DMS53 treated with DMSO at 0.1 percent for 48 hours (cell line): ENCODE measurements at regions not wholly inside any gene's neighbourhood (a gene's known extent, or its start where the extent isn't known, plus 50 kb on each side); places are given as distances from the start of the nearest gene placed in this dataset.
"Not testable (repeated sequence)": the region's sequence is repeated elsewhere in the genome, so short reads cannot be mapped to it uniquely, and the experiment has no call there.

ENCODE experiments used
- DNase-seq: peaks from one replicate; lab custom pipeline; 2025; ENCODE audit not compliant: unreplicated experiment; lab: John Stamatoyannopoulos, UW

DNA sequence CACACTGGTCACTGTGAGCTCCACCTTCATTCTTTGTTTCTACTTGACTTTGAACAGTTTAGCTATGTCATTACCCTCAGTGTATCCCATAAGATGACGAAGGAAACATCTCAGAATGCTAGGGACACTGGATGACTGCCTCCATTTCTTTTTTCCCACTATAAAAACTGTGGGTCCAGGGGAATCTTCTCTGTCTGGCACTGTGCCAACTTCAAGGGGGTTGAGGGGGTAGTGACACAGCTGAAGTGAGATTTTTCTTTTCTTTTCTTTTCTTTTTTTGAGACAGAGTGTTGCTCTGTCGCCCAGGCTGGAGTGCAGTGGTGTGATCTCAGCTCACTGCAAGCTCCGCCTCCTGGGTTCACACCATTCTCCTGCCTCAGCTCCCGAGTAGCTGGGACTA lies 302.6 kb upstream of the TARS1 start:
- DNase-seq, result not testable (repeated sequence)

DNA sequence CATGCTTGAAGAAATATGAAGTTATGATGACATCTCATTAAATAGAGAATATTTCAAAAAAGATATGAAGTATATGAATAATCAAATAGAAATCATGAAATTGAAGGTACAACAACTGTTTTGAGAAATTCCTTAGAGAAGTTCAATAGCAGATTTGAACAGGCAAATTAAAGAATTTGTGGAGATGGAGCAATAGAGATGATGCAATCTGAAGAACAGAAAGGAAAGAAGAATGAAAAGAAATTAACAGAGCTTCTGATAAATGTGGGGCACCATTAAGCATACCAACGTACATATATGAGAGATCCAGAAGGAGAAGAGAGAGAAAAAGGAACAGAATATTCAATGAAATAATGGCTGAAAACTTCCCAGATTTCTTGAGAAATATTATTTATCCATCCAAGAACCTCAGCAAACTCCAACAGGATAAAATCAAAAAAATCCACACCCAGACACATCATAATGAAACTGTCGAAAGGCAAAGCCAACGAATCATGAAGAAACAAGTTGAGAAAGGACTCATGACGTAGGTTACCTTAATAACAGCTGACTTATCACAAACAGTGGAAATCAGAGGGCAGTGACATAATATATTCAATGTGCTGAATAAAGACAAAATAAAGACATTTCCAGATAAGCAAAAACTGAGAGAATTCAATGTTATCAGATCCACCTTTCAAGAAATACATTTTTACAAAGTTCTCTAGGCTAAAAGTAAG lies 297.2 kb upstream of the TARS1 start:
- DNase-seq, result no peak

DNA sequence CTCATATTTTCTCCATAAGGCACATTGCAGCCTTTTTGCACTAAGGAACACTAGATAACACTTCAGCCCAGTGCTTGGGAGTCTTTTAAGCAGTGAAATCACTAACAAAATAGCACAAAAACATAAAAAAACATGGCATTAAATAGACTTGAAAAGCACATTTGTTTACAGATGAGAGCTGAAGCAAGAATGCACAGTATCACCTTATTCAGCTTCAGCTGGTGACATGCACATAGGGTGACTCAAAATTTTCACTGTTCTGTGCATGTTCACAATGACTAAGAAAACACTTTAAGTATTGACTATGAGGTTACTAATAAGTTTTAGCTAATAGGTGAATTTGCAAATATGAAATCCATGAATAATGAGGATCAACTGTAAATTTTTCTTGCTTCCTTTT lies 293.9 kb upstream of the TARS1 start:
- DNase-seq, result no peak

DNA sequence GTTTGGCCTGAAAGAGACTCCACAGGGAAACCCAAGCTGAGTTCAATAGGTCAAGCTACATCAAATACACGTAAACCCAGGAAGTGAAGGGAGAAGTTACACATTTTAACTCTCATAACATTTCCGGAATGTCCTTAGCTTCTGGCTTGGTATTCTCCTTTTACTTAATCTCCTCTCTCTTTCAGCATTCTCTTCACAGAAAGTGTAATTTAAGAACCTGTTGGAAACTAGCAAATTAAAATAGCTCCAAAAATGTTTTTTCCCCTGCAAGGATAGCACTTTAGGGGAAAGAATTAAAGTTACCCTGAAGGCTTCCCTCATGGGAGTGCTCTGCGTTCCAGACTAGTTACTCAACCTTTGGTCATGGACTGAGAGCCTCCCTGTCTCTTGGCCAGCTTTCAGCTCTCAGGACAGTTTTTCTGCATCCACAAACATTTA lies 292.7 kb upstream of the TARS1 start:
- no peak for DNase-seq

DNA sequence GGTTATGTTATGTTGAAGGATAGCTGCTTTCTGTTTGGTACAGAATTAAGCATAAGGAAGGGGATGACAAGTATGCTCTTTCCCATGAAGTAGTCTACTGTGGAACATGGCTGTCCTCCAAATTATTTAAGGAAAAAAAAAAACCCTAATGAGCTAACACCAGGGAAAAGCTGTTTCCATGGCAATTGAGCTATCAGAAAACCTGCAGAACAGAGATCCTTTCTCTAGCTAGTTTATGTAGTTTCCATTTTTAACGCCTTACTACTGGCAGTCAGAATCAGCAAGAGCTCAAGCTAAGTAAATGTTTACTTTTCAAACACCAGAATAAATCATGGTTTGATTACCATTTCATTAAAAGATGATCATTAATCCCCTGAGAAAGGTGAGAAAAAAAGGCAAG lies 287.4 kb upstream of the TARS1 start:
- DNase-seq, result no peak

DNA sequence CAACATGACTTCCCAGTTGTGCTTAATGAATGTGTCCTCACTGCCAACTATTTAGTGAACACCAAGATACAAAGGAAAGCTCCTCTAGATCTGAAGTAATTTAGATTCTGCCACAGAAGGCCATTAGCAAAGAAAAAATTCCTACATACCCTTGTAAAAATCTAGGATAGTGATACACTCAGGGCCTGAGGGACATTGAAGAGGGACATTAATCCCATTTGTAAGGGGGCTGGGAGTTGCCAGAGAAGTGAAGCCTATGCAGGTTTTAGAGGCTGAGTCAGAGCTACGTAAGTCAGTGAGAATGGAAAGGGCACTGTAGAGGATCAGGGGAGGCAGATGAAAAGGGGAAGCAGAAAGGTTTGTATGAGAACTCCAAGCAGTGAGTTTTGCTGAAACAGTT lies 286.9 kb upstream of the TARS1 start:
- DNase-seq, result no peak

DNA sequence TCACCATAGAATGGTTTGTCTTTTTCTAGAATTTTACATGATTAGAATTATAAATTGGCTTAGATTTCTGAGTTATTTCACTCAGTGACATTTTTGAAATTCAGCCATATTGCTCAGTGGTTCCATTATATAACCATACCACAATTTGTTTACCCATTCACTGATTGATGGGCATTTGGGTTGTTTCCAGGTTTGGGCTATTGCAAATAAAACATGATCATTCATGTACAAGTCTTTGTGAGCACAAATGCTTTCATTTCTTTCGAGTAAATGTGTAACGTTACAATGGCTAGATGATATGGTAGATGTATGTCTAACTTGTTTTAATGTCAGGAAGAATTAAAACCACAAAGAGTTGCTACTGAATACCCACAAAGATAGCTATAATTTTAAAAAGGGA lies 279.9 kb upstream of the TARS1 start:
- DNase-seq, result no peak

DNA sequence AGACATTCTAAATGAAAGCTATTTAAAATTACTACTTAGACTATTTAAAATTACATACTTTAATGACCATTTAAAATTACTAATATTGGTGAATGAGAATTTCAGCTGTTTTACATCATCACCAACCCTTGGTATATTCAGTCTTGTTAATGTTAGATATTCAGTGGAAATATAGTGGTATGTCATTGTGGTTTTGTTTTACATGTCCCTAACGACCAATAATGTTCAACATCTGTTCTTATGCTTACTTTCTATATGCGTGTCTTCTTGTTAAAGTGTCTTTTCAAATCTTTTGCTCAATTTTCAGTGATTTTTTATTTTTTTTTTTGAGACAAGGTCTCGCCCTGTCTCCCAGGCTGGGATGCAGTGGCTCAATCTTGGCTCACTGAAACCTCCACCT lies 279.3 kb upstream of the TARS1 start:
- DNase-seq, result no peak

DNA sequence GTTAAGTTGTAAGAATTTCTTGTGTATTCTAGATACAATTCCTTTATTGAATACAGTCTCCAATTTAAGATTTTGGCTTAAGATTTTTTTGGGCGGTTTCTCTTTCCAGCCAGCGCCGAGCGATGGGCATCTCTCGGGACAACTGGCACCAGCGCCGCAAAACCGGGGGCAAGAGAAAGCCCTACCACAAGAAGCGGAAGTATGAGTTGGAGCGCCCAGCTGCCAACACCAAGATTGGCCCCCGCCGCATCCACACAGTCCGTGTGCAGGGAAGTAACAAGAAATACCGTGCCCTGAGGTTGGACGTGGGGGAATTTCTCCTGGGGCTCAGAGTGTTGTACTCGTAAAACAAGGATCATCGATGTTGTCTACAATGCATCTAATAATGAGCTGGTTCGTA lies 278.7 kb upstream of the TARS1 start:
- DNase-seq, result no peak

DNA sequence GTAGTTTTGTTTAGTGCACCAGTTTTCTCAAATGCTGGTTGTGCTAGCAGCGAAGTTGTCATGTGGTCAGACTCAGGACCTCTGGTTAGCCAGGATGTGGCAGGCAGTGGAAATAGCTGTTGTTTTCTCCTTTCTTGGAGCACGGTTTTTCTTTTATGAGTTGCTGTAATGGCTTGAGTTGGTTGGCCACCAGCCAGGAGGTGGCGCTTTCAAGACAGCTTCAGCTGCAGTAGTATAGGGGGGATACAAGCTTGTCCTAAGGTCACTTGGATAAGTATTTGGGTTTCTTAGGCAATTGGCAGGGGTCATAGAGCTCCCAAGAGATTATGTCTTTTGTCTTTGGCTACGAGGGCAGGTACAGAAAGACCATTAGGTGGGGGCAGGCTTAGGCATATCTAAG lies 274.2 kb upstream of the TARS1 start:
- no peak for DNase-seq

DNA sequence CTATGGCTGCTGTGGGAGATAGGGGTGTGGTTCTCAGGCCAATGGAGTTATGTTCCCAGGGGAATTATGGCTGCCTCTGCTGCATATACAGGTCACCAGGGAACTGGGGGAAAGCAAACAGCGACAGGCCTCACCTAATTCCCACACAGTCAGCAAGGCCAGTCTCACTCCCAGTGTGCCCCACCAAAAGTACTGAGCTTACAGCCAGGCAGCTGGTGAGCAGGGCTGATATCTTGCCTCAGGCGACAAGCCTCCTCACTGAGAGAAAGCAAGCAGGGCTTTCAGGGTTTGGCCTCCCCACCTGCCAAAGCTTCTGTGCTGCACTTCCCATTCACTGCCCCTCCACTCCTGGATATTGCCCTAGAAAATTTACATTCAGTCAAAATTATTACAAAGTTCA lies 273.8 kb upstream of the TARS1 start:
- no peak for DNase-seq

DNA sequence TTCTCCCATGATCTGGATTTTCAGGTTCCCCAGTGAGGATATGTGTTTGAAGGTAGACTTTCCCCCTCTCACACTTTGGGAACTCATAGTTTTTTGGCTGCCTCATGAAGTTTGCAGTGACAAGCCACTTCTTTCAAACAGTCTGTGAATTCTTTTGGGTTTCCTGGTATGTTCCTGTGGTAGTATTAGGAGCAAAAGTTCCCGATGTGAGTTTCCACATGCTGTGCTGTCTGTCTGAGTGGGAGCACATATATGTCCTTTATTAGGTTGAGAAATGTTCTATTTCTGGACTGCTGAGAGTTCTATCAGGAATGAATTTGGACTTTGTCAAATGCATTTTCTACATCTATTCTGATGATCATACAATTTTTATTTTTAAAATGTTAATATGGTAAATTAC lies 273.2 kb upstream of the TARS1 start:
- no peak for DNase-seq

DNA sequence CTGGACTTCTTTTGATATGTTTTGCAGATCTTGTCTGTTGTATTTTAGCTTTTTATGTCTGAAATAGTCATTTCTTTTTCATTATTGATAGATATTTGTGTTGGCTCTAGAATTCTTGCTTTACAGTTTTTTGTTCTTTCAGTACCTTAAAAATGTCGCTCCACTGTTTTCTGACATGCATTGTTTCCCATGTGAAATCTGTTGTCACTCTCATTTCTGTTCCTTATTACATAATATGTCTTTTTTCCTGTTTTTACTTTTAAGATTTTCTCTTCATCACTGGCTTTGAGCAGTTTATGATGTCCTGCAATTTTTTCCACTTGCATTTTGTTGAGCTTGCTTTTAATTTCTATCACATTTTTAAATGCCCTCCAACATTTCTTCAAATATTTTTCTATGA lies 270.4 kb upstream of the TARS1 start:
- no peak for DNase-seq

DNA sequence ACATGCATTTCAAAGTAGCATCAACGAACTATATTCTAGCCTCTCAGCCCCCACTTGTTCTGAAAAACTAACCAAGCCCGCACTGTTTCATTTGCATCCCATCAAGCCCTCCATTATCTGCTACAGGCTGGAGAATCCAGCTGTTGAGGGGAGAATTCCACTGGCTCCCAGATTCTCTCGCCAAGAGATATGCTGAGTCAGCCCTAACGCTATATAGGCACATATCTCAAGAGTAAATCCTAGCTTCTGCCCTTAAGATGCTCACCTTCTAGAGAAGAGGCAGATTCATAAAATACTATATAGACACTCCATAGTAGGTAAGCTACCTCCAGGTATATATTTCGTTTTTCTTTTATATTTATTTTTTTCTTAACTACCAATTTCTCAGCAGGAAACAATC lies 266.4 kb upstream of the TARS1 start:
- no peak for DNase-seq

DNA sequence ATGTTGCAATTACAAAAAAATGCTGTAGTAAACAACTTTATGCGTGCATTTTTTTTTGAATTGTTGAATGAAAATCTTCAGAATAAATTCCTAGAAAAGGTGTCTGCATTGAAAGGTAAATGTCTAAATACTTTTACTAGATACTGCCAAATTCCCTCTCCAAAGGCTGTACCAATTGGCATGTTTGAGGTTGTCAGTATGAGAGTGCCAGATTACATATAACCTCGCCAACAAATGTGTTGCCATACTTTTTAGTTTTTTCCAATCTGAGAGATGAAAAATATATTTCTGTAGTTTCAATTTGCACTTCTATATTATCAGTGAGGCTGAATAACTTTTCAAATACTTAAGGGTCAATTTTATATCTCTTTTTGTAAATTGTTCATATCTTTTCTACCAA lies 261.5 kb upstream of the TARS1 start:
- no peak for DNase-seq

DNA sequence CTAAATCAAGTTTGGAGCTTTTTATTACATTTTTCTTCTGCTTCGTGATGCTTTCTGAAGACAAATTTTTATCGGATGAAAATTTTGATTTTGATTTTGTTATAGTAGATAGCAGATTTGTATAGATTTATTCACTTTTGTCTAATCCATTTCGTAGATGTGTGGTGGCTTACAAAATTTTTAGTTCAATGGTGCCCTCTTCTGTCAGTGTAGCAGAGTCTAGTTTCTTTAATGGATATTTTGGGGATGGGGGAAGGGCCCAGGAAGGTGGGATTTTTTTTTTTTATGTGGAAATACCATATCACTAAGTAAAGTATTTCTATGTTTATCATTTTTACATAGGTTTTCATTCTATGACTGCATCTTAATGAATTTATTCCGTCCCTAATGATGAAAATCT lies 259.9 kb upstream of the TARS1 start:
- DNase-seq, result no peak

DNA sequence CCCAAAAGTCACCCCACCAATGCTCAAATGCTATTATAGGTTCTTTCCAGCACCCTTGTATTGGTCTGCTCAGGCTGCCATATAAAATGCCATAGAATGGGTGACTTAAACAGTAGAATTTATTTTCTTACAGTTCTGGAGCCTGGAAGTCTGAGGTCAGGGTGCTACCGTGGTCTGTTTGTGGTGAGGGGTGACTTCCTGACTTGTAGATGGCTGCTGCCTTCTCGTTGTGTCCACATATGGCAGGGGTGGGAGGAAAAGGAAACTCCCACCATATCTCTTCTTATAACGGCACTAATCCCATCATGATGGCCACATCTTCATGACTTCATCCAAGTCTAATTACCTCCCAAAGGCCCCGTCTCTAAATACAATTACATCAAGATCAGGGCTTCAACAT lies 257.8 kb upstream of the TARS1 start:
- no peak for DNase-seq

DNA sequence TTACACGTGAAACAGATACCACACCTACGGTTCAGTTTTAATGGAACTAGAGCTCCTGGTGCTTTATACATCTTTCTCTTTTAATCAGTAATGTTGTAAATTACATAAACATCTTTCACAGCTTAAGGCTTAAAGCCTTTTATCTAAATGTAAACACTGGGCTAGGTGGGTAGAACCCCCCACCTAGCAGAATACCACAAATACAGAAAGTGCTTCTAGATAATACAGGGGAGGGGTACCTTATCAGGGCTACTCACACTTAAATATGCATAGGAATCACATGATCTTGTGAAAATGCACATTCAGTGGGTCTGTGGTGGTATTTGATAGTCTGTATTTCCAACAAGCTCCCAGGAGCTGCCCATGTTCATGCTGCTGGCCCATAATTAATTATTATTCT lies 256.4 kb upstream of the TARS1 start:
- no peak for DNase-seq

DNA sequence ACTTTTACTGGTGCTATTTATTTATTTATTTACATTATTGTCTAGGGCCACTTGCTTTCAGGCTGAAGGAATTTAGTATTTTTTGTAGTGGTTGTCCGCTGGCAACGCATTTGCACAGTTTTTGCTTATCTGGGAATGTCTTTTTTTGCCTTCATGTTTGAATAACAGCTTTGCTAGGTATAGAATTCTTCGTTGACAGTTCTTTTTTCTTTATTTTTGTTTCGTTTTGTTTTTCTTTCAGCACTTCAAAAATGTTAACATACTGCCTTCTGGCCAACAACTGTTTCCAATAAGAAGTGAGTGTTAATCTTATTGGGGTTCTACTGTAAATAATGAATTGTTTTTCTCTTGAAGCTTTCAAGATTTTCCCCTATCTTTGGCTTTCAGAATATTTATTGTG lies 252.7 kb upstream of the TARS1 start:
- DNase-seq, result no peak

DNA sequence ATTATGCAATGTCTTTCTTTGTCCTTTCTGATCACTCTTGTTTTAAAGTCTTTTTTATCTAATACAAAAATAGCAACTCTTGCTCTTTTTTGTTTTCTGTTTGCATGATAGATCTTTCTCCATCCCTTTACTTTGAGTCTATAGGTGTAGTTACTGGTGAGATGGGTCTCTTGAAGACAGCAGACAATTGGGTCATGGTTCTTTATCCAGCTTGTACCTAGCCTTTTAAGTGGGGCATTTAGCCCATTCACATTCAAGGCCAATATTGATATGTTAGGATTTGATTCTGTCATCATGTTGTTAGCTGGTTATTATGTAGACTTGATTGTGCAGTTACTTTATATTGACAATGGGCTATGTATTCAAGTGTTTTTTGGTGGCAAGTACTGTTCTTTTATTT lies 245.9 kb upstream of the TARS1 start:
- DNase-seq, result no peak

DNA sequence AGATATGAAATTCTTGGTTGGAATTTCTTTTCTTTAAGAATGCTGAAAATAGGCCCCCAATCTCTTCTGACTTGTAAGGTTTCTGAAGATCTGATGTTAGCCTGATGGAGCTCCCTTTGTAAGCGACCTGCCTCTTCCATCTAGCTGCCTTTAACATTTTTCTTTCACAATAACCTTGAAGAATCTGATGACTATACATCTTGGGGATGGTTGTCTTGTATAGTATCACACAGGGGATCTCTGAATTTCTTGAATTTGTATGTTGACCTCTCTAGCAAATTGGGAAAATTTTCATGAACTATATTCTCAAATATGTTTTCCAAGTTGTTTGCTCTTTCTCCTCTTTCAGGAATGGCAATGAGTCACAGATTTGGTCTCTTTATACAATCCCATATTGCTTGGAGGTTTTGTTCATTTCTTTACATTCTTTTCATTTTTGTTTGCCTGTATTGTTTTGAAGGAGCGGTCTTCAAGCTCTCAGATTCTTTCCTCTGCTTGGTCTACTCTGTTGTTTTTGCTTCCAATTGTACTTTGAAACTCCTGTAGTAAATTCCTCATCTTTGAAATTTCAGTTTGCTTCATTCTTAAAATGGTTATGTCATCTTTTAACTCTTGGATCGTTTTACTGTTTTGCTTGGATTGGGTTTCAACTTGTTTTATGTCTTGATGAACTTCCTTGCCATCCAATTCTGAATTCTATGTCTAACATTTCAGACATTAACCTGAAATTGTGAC lies 245.2 kb upstream of the TARS1 start:
- DNase-seq, result no peak

DNA sequence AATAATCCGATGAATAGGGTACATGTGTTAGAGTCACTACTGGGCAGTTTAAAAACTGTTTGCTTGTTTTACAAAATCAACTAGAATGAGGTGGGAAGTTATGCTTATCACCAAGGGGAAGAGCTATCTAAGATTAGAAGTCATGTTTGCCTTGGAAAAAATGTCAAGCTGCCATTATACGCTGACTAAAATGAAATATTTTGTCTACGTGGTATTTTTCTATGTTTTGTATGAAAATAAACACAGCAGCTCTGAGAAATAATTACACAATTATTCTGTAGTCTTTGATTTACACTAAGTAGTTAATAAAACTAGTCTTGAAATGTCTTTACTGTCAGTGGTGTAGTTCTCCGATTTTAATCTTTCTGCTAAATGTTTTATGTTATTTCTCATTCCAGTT lies 241.9 kb upstream of the TARS1 start:
- DNase-seq, result no peak

DNA sequence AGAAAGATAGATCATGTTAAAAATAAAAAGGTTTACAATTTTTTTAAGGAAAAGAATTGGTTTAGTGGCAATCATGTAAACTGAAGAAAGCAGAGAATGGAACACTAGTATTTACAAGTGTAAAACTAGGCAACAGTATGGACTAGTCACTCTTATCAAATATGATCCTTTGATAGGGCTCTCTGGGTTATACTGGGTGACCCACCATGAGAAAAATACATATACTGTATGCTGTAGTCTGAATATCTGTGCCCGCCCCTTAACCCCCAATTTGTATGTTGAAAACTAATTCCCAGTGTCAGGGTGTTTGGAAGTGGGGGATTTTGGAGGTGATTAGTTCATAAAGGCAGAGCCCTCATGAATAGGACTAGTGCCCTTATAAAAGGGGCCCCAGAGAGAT lies 236.8 kb upstream of the TARS1 start:
- no peak for DNase-seq
